Skeletal muscle satellite cell (primary cell): ENCODE measurements at regions not wholly inside any gene's neighbourhood (a gene's known extent, or its start where the extent isn't known, plus 50 kb on each side); places are given as distances from the start of the nearest gene placed in this dataset.

Experiments
- H3K27me3 ChIP-seq: 2 replicates; pipeline ENCODE4 v1.7.0; 2013; ENCODE audit warnings: low read length; ENCODE audit not compliant: control insufficient read depth, insufficient read depth
- H3K36me3 ChIP-seq: 2 replicates; pipeline ENCODE4 v1.7.0; 2013; ENCODE audit warnings: mild to moderate bottlenecking, control low read depth, low read length; ENCODE audit not compliant: insufficient read depth
- H3K4me1 ChIP-seq: 2 replicates; pipeline ENCODE4 v1.7.0; 2013; ENCODE audit warnings: low read length; ENCODE audit not compliant: control insufficient read depth, insufficient read depth
- H3K4me2 ChIP-seq: 2 replicates; pipeline ENCODE4 v1.7.0; 2013; ENCODE audit warnings: mild to moderate bottlenecking, low read length
- H3K4me3 ChIP-seq: 2 replicates; pipeline ENCODE4 v1.7.0; 2013; ENCODE audit warnings: low read length
- H3K9ac ChIP-seq: 2 replicates; pipeline ENCODE4 v1.7.0; 2013; ENCODE audit warnings: mild to moderate bottlenecking, low read depth, low read length, moderate library complexity
- H3K9me3 ChIP-seq: replicated peaks from 2 replicates; pipeline ENCODE4 v1.7.0; 2013; ENCODE audit warnings: mild to moderate bottlenecking, control low read depth, low read length

- H3K4me1 ChIP-seq: no peaks in the 10 kb centered on the region
- H3K9me3 ChIP-seq: no peaks in the 10 kb centered on the region
- H3K4me2 ChIP-seq: no peak overlapping the region
- no peaks in the 10 kb centered on the region for H3K36me3 ChIP-seq
- no peak overlapping the region for H3K4me3 ChIP-seq
- H3K27me3 ChIP-seq: no peaks in the 10 kb centered on the region
- no peak overlapping the region for H3K9ac ChIP-seq
Observed at GRCh38 chr7:42414941-42415505, 178.0 kb upstream of the GLI3 start.

- no peaks in the 10 kb centered on the region for H3K4me1 ChIP-seq
- no peaks in the 10 kb centered on the region for H3K36me3 ChIP-seq
- no peaks in the 10 kb centered on the region for H3K9me3 ChIP-seq
- no peak overlapping the region for H3K9ac ChIP-seq
- no peak overlapping the region for H3K4me2 ChIP-seq
- no peaks in the 10 kb centered on the region for H3K27me3 ChIP-seq
- no peak overlapping the region for H3K4me3 ChIP-seq
Observed at GRCh38 chr7:42414028-42414427, 177.0 kb upstream of the GLI3 start.

- Histone ChIP-seq H3K4me1 (no peaks in the 10 kb centered on the region), H3K36me3 (no peaks in the 10 kb centered on the region), H3K27me3 (peaks cover 4% of the 10 kb centered on the region), H3K4me2 (no peak overlapping the region), H3K9me3 (no peaks in the 10 kb centered on the region), H3K4me3 (no peak overlapping the region), H3K9ac (no peak overlapping the region)
Observed at GRCh38 chr7:42409296-42409695, 172.3 kb upstream of the GLI3 start.

DNA sequence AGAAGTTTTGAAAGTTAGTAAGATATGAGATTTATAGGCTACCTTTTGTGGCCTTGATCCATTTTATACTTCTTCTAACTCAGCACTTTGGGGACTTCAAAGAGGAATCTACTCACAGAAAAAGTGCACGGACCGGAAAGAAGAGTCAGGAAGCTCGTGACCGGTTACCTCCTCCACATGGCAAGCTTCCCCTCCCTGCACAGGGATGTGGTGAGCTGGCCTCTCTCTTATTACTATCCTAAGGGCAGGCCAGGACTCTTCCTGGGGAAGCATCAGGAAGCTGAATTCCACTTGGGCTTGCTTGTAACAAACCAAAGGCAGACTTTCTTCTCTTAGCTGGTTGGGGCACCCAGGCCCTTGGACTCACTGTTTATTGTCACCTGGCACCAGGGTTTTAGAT lies 170.8 kb upstream of the GLI3 start:
- Histone ChIP-seq H3K9ac (no peak overlapping the region), H3K36me3 (no peaks in the 10 kb centered on the region), H3K4me1 (no peaks in the 10 kb centered on the region), H3K9me3 (no peaks in the 10 kb centered on the region), H3K4me2 (no peak overlapping the region), H3K27me3 (peaks cover 4% of the 10 kb centered on the region), H3K4me3 (no peak overlapping the region)

GRCh38 chr7:42407021-42407710 lies 170.2 kb upstream of the GLI3 start:
- Histone ChIP-seq H3K4me2 (no peak overlapping the region), H3K4me1 (no peaks in the 10 kb centered on the region), H3K9me3 (no peaks in the 10 kb centered on the region), H3K9ac (no peak overlapping the region), H3K4me3 (no peak overlapping the region), H3K27me3 (peaks cover 7% of the 10 kb centered on the region), H3K36me3 (no peaks in the 10 kb centered on the region)

DNA sequence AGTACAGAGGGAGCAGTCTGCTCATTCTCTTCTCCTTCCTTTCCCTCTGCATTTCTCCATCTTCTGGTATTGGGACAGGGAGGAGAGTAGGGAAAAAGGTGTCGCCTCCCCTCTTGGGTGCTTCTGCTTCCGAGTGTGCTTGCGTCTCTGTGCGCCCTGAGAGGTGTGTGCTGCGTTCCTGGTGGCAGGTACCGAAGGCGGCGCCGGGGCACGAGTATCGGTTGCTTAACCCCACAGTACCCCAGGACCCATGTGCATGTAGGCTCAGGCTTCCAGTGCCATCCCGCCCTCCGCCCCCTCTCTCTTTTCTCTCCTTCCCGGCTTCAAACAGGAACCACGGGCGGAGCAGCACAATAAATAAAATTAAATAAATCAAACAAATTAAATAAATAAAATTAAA lies 169.3 kb upstream of the GLI3 start:
- H3K9me3 ChIP-seq: no peaks in the 10 kb centered on the region
- no peak overlapping the region for H3K4me3 ChIP-seq
- H3K27me3 ChIP-seq: peaks cover 15% of the 10 kb centered on the region
- H3K36me3 ChIP-seq: no peaks in the 10 kb centered on the region
- no peak overlapping the region for H3K9ac ChIP-seq
- H3K4me1 ChIP-seq: no peaks in the 10 kb centered on the region
- H3K4me2 ChIP-seq: no peak overlapping the region

GRCh38 chr7:42405782-42406181 lies 168.8 kb upstream of the GLI3 start:
- no peaks in the 10 kb centered on the region for H3K4me1 ChIP-seq
- H3K27me3 ChIP-seq: peaks cover 20% of the 10 kb centered on the region
- H3K9ac ChIP-seq: no peak overlapping the region
- H3K36me3 ChIP-seq: no peaks in the 10 kb centered on the region
- no peak overlapping the region for H3K4me3 ChIP-seq
- H3K4me2 ChIP-seq: no peak overlapping the region
- H3K9me3 ChIP-seq: no peaks in the 10 kb centered on the region

DNA sequence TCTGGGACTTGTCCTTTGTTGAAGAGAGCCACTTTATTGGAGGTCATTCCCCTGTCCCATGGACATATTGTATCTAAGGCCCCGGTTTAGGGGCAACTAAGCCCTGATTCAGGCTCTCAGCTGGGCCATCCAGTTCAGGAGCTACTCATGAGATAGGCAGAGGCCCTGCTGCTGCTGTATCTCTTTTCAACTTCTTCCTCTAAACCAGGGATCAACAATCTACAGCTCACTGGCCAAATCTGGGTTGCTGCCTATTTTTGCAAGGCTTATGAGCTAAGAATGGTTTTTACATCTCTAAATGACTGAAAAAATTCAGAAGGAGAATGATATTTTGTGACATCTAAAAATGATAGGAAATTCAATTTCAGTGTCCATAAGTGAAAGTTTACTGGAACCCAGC lies 166.8 kb upstream of the GLI3 start:
- Histone ChIP-seq H3K4me2 (no peak overlapping the region), H3K9ac (no peak overlapping the region), H3K4me1 (no peaks in the 10 kb centered on the region), H3K36me3 (no peaks in the 10 kb centered on the region), H3K27me3 (peaks cover 32% of the 10 kb centered on the region), H3K4me3 (no peak overlapping the region), H3K9me3 (no peaks in the 10 kb centered on the region)

DNA sequence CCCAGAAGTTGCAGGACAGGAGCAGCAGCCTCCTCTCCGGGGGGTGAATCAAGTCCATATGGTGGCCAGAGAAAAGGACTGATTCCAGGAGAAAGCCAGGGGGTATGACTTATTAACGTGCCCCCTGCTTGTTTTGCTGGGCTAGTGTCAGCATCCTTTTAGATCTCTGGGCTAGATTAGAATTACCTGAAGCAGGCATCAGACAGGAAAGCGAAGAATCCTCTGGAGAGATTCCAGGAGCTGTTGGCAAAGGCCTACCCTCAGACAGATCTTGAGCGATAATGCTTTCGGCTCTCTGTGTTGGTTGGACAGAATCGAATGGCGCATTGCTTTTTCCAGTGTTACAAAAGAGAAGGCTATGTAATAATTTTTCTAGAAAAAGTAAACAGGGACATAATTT lies 164.0 kb upstream of the GLI3 start:
- H3K27me3 ChIP-seq: peaks cover 34% of the 10 kb centered on the region
- no peak overlapping the region for H3K4me2 ChIP-seq
- H3K9ac ChIP-seq: no peak overlapping the region
- H3K4me1 ChIP-seq: no peaks in the 10 kb centered on the region
- no peak overlapping the region for H3K4me3 ChIP-seq
- H3K36me3 ChIP-seq: no peaks in the 10 kb centered on the region
- H3K9me3 ChIP-seq: no peaks in the 10 kb centered on the region

GRCh38 chr7:42400211-42400772 lies 163.3 kb upstream of the GLI3 start:
- no peak overlapping the region for H3K4me3 ChIP-seq
- H3K36me3 ChIP-seq: no peaks in the 10 kb centered on the region
- no peak overlapping the region for H3K4me2 ChIP-seq
- H3K4me1 ChIP-seq: no peaks in the 10 kb centered on the region
- H3K27me3 ChIP-seq: peaks cover 34% of the 10 kb centered on the region
- no peak overlapping the region for H3K9ac ChIP-seq
- no peaks in the 10 kb centered on the region for H3K9me3 ChIP-seq

DNA sequence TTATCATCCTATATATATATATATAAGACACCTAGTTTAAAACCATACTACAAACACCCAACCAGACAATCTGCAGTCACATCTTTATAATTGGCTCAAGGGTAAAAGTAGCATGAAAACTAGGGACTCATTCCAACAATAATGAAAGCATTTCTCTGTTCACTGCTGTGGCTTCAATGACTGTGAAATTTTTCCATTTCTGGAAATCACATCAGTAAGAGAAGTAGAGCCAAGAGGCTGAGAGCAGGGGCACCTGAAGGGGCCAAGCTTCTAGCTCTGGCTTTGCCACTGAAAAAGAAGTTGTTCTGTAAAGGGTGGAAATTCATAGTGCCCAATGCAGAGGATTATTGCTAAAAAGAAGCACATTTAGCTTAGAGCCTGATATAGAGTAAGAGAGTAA lies 158.6 kb upstream of the GLI3 start:
- Histone ChIP-seq H3K4me3 (no peak overlapping the region), H3K4me1 (no peaks in the 10 kb centered on the region), H3K4me2 (no peak overlapping the region), H3K9me3 (no peaks in the 10 kb centered on the region), H3K36me3 (no peaks in the 10 kb centered on the region), H3K9ac (no peak overlapping the region), H3K27me3 (peaks cover 29% of the 10 kb centered on the region)

DNA sequence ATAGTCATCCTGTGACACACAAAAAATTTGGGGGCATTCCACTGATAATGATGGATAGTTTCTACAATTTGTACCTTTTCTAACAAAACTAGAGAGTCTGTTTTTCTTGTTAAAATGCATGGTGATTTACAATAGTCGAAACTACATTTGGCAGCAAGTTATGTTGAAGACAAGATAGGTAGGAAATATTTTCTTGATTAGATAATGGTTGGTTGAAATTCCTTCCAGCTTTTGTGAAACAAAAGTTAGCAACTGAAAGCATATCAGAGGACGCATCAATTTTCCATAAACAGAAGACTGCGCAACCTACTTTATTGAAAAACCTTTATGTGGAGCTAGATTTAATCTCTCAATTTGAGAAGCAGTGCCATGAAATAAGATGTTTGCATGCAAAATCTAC lies 155.8 kb upstream of the GLI3 start:
- H3K36me3 ChIP-seq: no peaks in the 10 kb centered on the region
- peaks cover 18% of the 10 kb centered on the region for H3K27me3 ChIP-seq
- H3K4me1 ChIP-seq: no peaks in the 10 kb centered on the region
- no peaks in the 10 kb centered on the region for H3K9me3 ChIP-seq
- no peak overlapping the region for H3K4me3 ChIP-seq
- no peak overlapping the region for H3K9ac ChIP-seq
- no peak overlapping the region for H3K4me2 ChIP-seq
